ENCODE measurements at regions not wholly inside any gene's neighbourhood (a gene's known extent, or its start where the extent isn't known, plus 50 kb on each side); places are given as distances from the start of the nearest gene placed in this dataset.
A peak's percentile ranks its signal among the peaks of the same experiment; 100 is the strongest.

- DNase-seq = no peak
Observed at GRCh38 chrX:39338583-39338982, 537.3 kb downstream of the MID1IP1 start.

DNA sequence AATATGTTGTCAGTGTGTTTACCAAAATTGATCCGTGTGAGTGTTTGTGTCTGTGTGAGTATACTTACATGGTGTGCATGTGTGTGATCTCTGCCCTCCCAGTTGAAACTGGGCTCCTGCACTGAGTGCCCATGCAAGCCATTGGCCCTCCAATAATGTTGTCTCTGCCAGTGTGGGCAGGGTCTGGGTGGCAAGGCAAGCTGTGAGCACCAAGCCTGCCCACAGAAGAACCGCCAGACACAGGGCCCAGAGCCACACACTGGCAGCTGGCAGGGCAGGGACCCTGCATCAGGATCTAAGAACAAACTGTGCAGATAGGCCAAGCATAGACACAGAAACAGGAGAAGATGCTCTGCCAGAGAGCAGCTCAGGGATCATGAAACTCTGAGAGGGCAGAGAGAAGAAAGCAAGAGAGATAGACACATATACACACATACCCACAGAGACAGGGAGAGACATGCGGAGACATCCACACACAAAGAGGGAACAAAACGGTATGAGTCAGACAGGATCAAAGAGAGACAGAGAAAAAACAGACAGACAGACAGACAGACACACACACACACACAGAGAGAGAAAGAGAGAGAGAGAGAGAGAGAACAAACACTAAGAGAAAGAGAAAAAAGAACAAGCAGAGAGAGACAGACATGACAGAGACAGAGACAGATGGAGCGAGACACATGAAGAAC, 555.0 kb downstream of the MID1IP1 start:
- DNase-seq = no peak

GRCh38 chrX:39360101-39360500, 558.8 kb downstream of the MID1IP1 start:
- no peak for DNase-seq

DNA sequence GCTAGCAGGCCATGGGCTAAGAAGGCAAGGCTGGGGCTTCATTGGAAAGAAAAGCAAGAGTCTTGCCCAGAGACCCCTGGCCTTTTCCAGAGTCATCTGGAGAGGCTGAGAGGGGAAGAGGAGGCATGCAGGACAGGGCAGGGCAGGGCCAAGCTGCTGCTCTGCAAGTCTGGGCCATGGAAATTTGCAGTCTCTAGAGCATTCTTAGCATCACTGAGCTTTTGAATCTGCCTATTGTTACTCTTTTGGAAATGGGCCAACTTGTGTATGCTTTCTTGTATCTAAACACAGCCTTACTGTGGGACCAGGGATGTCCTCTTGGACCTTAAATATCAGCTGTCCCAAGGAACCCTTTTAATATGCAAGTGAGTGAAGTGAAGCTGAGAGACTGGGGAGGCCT, 560.5 kb downstream of the MID1IP1 start:
- DNase-seq = no peak

DNA sequence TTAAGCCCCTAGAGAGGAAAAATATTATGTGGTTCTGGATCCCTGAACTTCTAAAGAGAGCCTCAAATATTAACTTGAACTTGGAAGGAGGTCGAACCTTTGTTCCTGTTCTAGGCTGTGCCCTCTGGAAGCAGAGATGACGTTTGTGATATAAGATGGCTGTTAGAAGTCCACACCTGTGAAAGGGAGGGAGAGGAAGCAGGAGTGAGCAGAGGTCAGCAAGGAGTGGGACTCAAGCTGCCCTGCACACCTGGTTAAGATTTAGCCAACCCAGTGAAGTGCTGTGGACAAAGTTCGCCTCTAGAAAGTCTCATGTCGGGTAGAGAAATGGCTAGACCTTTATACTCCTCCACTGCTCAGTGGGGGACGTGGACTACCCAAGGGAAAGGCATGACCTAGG, 566.2 kb downstream of the MID1IP1 start:
- no peak for DNase-seq

GRCh38 chrX:39372115-39372514, 570.9 kb downstream of the MID1IP1 start:
- no peak for DNase-seq

DNA sequence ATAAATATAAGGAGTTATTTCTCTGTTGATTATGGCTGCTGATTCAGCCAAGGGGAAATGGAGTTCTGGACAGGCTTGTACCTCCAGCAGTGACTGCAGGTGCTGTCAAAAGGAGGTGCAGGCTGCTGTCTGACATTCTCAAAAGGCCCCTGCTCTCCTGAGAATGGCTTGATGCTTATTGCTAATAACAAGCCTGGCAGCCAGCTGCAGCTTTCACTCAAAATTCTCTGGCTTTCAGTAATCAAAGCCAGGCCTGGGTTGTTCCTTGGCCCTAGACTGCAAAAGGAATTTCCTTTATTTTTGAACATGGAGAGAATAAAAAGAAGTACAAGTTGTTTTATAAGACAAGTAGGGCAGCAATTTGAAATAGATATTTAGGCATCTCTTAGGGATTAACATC, 575.9 kb downstream of the MID1IP1 start:
- DNase-seq = no peak

GRCh38 chrX:39377773-39378172, 576.5 kb downstream of the MID1IP1 start:
- no peak for DNase-seq

DNA sequence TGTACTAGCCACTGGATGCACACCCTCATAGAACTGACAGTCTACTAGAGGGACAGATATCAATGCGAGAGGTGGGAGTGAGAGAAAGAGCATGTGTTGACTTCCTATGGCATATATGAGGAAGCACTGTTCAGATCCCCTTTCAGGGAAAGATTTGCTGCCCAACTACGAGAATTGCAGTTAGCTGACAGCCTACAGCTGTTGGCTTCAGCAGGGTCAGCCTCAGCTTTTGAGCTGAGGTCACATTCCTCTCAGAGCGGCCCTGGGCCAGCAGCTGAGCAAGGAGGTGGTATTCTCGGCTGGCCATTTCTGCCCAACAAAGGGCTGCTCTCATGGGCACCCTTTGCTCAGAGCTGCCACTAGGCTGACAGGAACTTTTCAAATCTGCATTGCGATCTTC, 580.2 kb downstream of the MID1IP1 start:
- peak in 1 of 2 donors; percentile 2 for DNase-seq

- DNase-seq = no peak
Observed at GRCh38 chrX:39384996-39385395, 583.7 kb downstream of the MID1IP1 start.

DNA sequence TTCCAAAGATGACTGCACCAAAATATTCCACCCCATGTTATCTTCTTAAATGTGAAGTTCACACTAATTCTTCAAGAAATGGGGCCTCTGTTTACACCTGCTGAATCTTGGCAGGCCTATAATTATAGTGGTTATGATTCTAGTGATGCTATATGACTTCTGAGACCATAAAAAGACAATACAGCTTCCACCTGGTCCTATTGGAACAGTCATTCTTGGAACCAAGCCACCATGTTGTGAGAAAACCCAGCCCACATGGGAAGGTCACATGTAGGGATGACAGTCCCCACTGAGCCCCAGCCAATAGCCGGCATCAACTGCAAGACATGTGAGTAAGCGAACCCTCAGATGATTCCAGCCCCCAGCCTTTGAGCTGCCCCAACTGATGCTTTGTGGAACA, 587.5 kb downstream of the MID1IP1 start:
- no peak for DNase-seq

DNA sequence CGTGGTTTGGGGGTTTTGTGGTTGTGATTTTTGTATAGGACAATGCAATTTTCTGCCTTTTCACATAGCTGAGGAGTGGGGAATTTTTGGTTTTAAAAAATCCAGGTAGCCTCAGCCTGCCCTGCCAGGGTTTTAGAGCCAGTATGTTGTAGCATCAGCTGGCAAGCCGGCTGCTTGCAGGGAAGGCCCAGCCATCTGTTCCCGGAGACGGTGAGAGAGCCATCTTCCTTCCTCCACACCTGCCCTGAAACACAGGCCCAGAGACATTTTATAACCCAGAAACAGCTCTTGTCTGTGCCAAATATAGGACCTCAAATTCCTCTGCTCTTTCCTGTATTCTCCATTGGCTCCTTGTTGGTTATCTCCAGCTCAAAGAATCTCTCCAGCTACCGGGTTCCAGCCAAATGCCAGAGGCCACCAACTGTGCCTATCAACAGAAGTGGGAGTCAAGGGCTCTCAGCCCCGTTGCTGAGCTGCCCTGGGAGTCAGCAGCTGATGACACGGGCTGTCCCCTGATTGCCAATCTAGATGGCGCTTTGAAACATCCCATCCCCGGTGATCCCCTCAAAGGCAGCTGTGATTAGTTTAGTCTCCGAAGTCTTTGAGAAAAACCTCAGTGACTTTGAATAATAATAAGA, 595.2 kb downstream of the MID1IP1 start:
- no peak for DNase-seq

DNA sequence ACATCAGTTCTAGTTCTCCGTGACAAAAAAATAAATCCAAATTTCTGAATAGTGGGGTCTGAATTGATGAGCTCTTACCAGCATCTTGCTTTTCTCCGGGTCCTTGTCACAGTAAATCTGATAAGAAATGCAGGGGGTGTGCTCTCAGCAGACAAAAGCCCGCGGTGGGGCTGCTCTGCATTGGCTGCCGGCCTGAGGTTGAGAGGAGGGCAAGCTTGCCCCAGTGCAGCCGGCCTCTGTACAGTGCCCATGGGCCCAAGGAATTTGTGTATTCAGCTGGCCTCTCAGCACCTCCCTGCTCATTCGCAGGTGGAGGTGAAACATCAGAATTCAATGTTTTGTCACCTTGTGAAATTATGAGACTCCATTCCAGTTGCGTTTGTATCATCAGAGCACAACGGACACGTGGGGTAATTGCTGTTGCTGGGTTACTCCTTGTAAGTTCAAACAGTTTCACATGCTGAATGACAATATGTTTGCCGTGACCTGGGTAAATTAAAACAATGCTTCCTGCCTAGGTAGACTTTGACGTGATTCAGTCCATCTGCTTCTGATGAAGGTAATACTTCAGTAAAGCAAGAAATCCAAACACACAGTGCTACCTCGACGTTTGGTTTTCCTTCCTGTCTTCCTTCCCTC, 596.4 kb downstream of the MID1IP1 start:
- no peak for DNase-seq

GRCh38 chrX:39398215-39398962, 597.1 kb downstream of the MID1IP1 start:
- no peak for DNase-seq

- no peak for DNase-seq
Observed at GRCh38 chrX:39398963-39399261, 597.7 kb downstream of the MID1IP1 start.

DNA sequence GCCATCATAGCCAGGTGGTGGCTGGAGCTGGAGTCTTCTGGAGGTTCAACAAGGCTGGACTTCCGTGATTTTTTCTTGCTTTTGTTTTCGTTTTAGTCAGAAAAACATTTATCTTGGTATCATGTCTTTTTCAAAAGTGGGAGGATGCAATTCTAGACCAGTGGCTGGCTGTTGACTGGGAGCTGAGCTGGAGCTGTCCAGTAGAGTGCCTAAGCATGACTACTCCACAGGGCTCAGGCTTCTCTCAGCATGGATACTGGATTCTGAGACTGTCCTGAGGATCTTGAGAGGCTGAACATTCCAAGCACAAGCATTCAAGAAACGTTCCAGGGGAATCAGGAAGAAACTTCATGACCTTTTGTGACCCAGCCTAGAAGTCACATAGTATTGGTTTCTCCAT, 598.1 kb downstream of the MID1IP1 start:
- no peak for DNase-seq

DNA sequence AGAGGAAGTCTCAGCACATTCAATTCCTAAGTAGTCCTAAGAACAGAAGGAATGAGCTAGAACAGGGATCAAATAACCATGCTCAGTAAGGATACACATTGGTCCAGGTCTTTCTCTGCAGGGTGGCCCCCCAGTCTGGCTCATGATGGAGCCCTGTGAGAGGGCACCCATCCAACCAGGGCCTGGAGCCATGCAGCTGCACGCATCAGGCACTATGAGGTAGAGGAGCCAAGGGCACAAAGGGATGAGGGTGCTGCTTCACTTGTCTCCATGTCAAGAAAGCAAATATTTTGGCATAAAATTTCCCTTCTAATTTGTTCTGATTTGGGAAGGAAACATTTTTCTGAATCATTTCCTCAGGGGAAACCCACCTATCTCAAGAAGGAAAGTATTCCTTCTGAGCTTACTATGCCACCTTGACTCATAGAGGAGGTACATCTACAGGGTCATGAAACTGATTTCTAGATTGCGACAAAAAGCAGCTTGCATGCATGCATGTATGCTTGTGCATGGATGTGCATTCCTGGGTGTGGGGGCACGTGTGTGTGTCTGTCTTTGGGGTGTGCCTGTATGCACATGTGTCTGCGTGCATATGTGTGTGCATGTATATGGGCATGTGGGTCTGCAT, 600.3 kb downstream of the MID1IP1 start:
- no peak for DNase-seq

- DNase-seq = no peak
Observed at GRCh38 chrX:39402158-39402557, 600.9 kb downstream of the MID1IP1 start.

DNA sequence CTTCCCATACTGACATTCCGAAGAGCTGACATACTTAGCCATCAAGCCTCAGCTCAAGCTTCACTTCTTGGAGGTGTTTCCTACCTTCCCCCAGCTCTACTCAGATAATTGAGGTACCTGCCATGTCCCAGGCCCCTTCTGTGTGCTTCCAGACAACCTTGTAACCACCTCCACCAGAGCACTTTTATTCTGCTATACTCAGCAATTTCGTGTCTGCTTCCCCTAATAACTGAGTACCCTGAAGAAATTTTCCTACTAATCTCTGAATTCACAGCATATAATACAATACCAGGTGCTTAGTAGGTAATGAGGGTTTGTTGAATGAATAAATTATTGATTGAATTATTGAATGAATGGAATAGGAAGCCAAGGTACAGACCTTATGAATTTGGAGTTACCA, 605.5 kb downstream of the MID1IP1 start:
- DNase-seq = no peak

GRCh38 chrX:39409246-39409917, 608.1 kb downstream of the MID1IP1 start:
- DNase-seq = no peak

DNA sequence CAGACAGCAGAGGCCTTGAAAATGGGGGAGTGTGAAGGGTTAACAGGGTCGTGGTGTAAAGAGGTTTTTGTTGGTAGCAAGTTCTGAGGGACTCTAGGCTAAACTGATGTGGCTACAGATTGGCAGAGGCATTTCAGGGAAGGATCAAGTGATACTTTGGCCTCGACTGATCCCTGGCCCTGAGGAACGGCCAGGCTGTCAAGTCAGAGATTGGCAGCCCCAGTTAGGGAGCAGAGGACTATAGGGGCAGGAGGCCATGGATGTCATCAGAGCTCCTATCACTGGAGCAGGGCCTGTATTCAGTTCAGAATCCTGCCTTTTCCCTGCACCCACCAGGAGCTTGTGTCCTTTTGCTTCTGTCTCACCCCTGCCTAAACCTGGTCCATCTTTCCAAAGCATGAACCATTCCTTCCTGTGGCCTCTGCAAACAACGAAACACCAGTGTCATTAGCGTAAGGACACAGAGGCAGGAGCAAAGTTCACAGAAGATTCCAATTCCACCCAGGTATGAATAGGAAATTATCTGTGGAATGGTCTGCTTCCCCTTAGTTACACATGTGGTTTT, 613.1 kb downstream of the MID1IP1 start:
- no peak for DNase-seq

DNA sequence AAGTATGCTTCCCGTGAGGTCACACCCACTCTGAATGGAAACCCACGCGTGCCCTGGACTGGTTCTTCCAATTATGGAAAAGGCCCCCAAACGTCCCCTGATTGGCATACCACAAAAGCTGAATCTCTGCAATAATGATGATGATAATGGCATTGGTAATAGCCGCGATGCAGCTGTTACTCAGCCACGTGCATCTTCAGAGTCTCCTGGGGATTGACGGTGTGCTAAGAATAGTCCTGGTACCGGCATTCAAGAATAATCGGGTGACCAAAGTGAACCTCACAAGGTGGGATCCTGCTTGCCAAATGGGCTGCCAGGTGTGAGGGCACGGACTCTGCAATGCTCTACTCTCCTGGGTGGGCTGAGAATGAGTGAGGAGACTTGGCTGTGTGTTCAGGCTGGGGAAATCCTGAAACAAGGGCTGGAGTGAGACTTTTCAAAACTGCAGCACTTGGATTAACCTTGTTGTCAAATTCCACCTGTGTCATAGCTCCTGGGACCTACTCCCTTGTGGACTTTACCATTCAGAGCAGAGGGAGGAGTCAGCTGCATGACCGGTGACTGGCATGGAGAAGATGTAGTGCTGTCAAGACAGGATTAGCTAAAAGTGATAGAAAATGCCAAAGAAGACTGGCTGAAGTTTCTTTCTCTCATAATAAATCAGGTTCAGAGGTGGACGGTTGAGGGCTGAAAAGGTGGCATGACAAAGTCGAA, 615.4 kb downstream of the MID1IP1 start:
- no peak for DNase-seq

All from inflammatory macrophage (primary cell).